ENCODE measurements at regions not wholly inside any gene's neighbourhood (a gene's known extent, or its start where the extent isn't known, plus 50 kb on each side); places are given as distances from the start of the nearest gene placed in this dataset.

DNA sequence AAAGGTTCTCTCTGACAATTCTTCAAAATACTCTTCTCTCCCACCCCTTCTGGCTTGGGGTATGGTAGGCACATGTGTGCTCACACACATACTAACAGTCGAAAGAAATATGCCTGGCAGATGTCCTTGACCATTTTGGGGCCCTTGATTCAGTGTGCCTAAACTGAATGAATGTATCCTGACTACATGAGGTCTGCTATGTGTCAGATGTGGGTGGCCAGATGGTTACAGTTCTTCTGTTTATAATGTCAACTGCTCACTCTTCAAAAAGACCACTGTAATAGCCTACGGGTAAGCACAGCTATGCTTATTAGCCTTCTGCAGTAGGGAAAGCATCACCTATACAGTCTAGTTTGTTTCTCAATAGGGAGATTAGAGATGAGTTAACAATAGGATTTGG lies 63.7 kb upstream of the VEGFC start:
- TF ChIP-seq CTCF (conservative IDR thresholded peaks at IDR 0.05; ENCODE audit: low read length) = no peak
- TF ChIP-seq EZH2phosphoT487 (IDR thresholded peaks at IDR 0.05; ENCODE audit: borderline replicate concordance, low read depth, low read length) = no peak
